ENCODE measurements at regions not wholly inside any gene's neighbourhood (a gene's known extent, or its start where the extent isn't known, plus 50 kb on each side); places are given as distances from the start of the nearest gene placed in this dataset.

DNA sequence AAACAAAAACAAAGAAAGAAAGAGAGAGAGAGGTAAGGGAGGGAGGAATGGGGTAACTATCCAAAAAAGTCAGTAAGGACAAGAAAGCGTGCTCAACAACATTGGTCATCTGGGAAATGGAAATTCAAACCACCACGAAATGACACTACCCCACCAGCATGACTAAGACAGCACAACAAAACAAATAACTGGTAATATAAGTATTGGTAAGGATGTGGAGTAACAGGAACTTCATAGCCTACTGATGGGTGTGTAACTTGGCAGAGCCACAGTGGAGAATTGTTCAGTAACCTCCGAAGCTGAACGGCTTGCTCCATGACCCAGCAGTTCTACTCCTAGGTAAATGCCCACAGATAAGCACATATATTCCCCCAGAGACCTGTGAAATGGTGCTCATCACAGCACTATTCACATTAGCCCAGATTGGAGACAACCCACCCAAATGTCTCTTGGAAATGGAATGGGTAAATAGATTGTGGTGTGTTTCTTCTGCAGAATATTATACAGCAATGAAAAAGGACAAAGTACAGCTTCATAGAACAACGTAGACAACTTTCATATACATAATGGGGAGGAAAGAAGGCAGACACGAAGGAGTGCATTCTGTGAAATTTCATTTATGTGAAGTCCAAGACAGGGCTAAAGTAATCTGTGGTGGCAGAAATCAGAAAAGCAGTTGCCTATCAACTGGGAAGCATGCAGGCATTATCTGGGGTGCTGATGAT is 95.5 kb upstream of the ATP6AP2 start:
- TF ChIP-seq TAF1 (IDR thresholded peaks at IDR 0.05; ENCODE audit: borderline replicate concordance, low read depth, low read length) = no peak
- TF ChIP-seq, protein P1, sequence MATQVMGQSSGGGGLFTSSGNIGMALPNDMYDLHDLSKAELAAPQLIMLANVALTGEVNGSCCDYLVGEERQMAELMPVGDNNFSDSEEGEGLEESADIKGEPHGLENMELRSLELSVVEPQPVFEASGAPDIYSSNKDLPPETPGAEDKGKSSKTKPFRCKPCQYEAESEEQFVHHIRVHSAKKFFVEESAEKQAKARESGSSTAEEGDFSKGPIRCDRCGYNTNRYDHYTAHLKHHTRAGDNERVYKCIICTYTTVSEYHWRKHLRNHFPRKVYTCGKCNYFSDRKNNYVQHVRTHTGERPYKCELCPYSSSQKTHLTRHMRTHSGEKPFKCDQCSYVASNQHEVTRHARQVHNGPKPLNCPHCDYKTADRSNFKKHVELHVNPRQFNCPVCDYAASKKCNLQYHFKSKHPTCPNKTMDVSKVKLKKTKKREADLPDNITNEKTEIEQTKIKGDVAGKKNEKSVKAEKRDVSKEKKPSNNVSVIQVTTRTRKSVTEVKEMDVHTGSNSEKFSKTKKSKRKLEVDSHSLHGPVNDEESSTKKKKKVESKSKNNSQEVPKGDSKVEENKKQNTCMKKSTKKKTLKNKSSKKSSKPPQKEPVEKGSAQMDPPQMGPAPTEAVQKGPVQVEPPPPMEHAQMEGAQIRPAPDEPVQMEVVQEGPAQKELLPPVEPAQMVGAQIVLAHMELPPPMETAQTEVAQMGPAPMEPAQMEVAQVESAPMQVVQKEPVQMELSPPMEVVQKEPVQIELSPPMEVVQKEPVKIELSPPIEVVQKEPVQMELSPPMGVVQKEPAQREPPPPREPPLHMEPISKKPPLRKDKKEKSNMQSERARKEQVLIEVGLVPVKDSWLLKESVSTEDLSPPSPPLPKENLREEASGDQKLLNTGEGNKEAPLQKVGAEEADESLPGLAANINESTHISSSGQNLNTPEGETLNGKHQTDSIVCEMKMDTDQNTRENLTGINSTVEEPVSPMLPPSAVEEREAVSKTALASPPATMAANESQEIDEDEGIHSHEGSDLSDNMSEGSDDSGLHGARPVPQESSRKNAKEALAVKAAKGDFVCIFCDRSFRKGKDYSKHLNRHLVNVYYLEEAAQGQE (IDR thresholded peaks at IDR 0.05; ENCODE audit: low read depth, low read length) = no peak
- TF ChIP-seq, protein P2, sequence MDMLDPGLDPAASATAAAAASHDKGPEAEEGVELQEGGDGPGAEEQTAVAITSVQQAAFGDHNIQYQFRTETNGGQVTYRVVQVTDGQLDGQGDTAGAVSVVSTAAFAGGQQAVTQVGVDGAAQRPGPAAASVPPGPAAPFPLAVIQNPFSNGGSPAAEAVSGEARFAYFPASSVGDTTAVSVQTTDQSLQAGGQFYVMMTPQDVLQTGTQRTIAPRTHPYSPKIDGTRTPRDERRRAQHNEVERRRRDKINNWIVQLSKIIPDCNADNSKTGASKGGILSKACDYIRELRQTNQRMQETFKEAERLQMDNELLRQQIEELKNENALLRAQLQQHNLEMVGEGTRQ (IDR thresholded peaks at IDR 0.05; ENCODE audit: borderline replicate concordance, low read depth, low read length) = no peak
- no peak for TF ChIP-seq MXI1 (IDR thresholded peaks at IDR 0.05; ENCODE audit: low read depth, low read length)
- no peak for TF ChIP-seq RCOR1 (IDR thresholded peaks at IDR 0.05; ENCODE audit: low read length)
- 34% methylated on average over 6 of the region's 6 CpGs for WGBS (ENCODE audit: low lambda C conversion rate)
- POLR2A ChIA-PET = no interaction called here
- CTCF ChIA-PET = no interaction called here
- H4K20me1 ChIP-seq (ENCODE audit: insufficient read depth) = no peaks in the 10 kb centered on the region
- no peak for DNase-seq
- H3K27me3 ChIP-seq (ENCODE audit: insufficient read depth) = peaks cover 1% of the 10 kb centered on the region; the same call in 1 of the 2 replicates
- H3K4me3 ChIP-seq (ENCODE audit: low read depth in 2 of 2, low read length in 1 of 2) = no peak overlapping the region
- no peak overlapping the region for H3K4me2 ChIP-seq
- H3K27ac ChIP-seq (ENCODE audit: low read depth in 2 of 2, low read length in 1 of 2) = no peak overlapping the region
- H3F3A ChIP-seq (replicated peaks; ENCODE audit: insufficient read depth) = no peaks in the 10 kb centered on the region
- no peak overlapping the region for H3K9ac ChIP-seq
- no peaks in the 10 kb centered on the region for H3K9me2 ChIP-seq
- no peaks in the 10 kb centered on the region for H3K79me2 ChIP-seq (ENCODE audit: insufficient read depth)
- no peak overlapping the region for H2AFZ ChIP-seq (ENCODE audit: low read depth)
- no peaks in the 10 kb centered on the region for H3K4me1 ChIP-seq (ENCODE audit: control insufficient read depth in 1 of 2, insufficient read depth in 2 of 2, low read depth in 1 of 2, low read length in 1 of 2)
- no peaks in the 10 kb centered on the region for H3K9me3 ChIP-seq
- H3K36me3 ChIP-seq (replicated peaks in 1 of 2; ENCODE audit: control insufficient read depth in 1 of 2, insufficient read depth in 2 of 2, low read length in 1 of 2) = no peaks in the 10 kb centered on the region

DNA sequence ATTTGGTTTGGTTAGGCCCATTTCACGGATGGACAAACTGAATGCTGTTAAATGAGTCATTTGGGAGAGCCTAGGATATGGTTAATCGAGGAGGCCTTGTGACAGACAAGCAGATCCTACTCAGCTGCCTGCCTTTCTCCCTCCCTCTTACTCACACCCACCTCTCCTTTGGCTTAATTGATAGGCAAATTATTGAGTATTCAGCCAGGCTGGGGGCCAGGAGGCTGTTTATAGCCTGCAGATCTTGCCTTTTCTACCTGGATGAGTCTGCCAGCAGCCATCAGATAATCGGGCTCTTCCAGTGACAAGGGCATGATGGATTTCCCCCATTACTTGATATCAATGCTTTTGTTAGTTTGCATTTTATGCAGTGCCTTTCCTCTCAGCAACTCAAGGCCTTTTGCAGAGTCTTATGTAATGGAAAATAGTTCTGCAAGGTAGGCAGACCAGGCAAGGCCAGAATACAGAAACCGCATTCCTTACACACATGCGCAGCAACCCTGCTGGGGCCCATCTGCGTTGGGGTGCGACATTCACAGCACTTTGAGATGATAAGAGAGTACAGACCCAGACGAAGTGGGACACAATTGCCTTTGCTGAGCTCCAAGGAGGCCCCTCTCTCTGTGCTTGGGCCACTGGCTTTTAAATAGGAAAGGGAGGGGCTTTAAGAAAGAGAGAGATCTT is 96.2 kb upstream of the ATP6AP2 start:
- no peak overlapping the region for H3K27ac ChIP-seq (ENCODE audit: low read depth in 2 of 2, low read length in 1 of 2)
- H4K20me1 ChIP-seq (ENCODE audit: insufficient read depth) = no peaks in the 10 kb centered on the region
- CTCF ChIA-PET = interaction anchor here (1.1 kb wide), 1 partner anchor 393 kb away, joined by 3 read pairs; no protein-coding TSS in a partner anchor
- H3K4me2 ChIP-seq = no peak overlapping the region
- H3K36me3 ChIP-seq (replicated peaks in 1 of 2; ENCODE audit: control insufficient read depth in 1 of 2, insufficient read depth in 2 of 2, low read length in 1 of 2) = no peaks in the 10 kb centered on the region
- no peaks in the 10 kb centered on the region for H3K4me1 ChIP-seq (ENCODE audit: control insufficient read depth in 1 of 2, insufficient read depth in 2 of 2, low read depth in 1 of 2, low read length in 1 of 2)
- 56% methylated on average over 8 of the region's 8 CpGs for WGBS (ENCODE audit: low lambda C conversion rate)
- H2AFZ ChIP-seq (ENCODE audit: low read depth) = no peak overlapping the region
- H3K9me3 ChIP-seq = no peaks in the 10 kb centered on the region
- H3K9me2 ChIP-seq = no peaks in the 10 kb centered on the region
- H3K4me3 ChIP-seq (ENCODE audit: low read depth in 2 of 2, low read length in 1 of 2) = no peak overlapping the region
- no peaks in the 10 kb centered on the region for H3K79me2 ChIP-seq (ENCODE audit: insufficient read depth)
- no peaks in the 10 kb centered on the region; the same call in 1 of the 2 replicates for H3K27me3 ChIP-seq (ENCODE audit: insufficient read depth)
- POLR2A ChIA-PET = no interaction called here
- H3K9ac ChIP-seq = no peak overlapping the region
- no peak for DNase-seq
- H3F3A ChIP-seq (replicated peaks; ENCODE audit: insufficient read depth) = no peaks in the 10 kb centered on the region
- TF ChIP-seq JUND (IDR thresholded peaks at IDR 0.05) = no peak
- TF ChIP-seq NFIC (IDR thresholded peaks at IDR 0.05; ENCODE audit: borderline replicate concordance) = no peak
- no peak for TF ChIP-seq SMC3 (IDR thresholded peaks at IDR 0.05; ENCODE audit: low read depth, low read length)
- TF ChIP-seq, protein P1 (IDR thresholded peaks at IDR 0.05; ENCODE audit: low read depth, low read length) = no peak
- TF ChIP-seq, protein P3, sequence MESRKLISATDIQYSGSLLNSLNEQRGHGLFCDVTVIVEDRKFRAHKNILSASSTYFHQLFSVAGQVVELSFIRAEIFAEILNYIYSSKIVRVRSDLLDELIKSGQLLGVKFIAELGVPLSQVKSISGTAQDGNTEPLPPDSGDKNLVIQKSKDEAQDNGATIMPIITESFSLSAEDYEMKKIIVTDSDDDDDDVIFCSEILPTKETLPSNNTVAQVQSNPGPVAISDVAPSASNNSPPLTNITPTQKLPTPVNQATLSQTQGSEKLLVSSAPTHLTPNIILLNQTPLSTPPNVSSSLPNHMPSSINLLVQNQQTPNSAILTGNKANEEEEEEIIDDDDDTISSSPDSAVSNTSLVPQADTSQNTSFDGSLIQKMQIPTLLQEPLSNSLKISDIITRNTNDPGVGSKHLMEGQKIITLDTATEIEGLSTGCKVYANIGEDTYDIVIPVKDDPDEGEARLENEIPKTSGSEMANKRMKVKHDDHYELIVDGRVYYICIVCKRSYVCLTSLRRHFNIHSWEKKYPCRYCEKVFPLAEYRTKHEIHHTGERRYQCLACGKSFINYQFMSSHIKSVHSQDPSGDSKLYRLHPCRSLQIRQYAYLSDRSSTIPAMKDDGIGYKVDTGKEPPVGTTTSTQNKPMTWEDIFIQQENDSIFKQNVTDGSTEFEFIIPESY (IDR thresholded peaks at IDR 0.05; ENCODE audit: borderline replicate concordance, low read depth) = no peak
- TF ChIP-seq TEAD4 (IDR thresholded peaks at IDR 0.05; ENCODE audit: borderline replicate concordance, insufficient read depth) = no peak
- TF ChIP-seq, protein P4, sequence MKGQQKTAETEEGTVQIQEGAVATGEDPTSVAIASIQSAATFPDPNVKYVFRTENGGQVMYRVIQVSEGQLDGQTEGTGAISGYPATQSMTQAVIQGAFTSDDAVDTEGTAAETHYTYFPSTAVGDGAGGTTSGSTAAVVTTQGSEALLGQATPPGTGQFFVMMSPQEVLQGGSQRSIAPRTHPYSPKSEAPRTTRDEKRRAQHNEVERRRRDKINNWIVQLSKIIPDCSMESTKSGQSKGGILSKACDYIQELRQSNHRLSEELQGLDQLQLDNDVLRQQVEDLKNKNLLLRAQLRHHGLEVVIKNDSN (IDR thresholded peaks at IDR 0.05; ENCODE audit: borderline replicate concordance, low read depth) = no peak

All from SK-N-SH (cell line).